ENCODE measurements at regions not wholly inside any gene's neighbourhood (a gene's known extent, or its start where the extent isn't known, plus 50 kb on each side); places are given as distances from the start of the nearest gene placed in this dataset.
A peak's percentile ranks its signal among the peaks of the same experiment; 100 is the strongest.
"Not testable (repeated sequence)": the region's sequence is repeated elsewhere in the genome, so short reads cannot be mapped to it uniquely, and the experiment has no call there.

- not testable (repeated sequence) for DNase-seq (ENCODE audit: low read depth in 1 of 2, low spot score in 1 of 2)
Observed at GRCh38 chr2:87196720-87197388, 175.2 kb upstream of the PLGLB1 start.

- DNase-seq (ENCODE audit: low read depth in 1 of 2, low spot score in 1 of 2) = not testable (repeated sequence)
Observed at GRCh38 chr2:87198422-87198821, 176.8 kb upstream of the PLGLB1 start.

GRCh38 chr2:87199228-87199627 lies 177.6 kb upstream of the PLGLB1 start:
- not testable (repeated sequence) for DNase-seq (ENCODE audit: low read depth in 1 of 2, low spot score in 1 of 2)

GRCh38 chr2:87204569-87205147 lies 183.0 kb upstream of the PLGLB1 start:
- DNase-seq (ENCODE audit: low read depth in 1 of 2, low spot score in 1 of 2) = not testable (repeated sequence)

- not testable (repeated sequence) for DNase-seq (ENCODE audit: low read depth in 1 of 2, low spot score in 1 of 2)
Observed at GRCh38 chr2:87212938-87213337, 191.3 kb upstream of the PLGLB1 start.

GRCh38 chr2:87217005-87217404 lies 195.4 kb upstream of the PLGLB1 start:
- DNase-seq (ENCODE audit: low read depth in 1 of 2, low spot score in 1 of 2) = not testable (repeated sequence)

DNA sequence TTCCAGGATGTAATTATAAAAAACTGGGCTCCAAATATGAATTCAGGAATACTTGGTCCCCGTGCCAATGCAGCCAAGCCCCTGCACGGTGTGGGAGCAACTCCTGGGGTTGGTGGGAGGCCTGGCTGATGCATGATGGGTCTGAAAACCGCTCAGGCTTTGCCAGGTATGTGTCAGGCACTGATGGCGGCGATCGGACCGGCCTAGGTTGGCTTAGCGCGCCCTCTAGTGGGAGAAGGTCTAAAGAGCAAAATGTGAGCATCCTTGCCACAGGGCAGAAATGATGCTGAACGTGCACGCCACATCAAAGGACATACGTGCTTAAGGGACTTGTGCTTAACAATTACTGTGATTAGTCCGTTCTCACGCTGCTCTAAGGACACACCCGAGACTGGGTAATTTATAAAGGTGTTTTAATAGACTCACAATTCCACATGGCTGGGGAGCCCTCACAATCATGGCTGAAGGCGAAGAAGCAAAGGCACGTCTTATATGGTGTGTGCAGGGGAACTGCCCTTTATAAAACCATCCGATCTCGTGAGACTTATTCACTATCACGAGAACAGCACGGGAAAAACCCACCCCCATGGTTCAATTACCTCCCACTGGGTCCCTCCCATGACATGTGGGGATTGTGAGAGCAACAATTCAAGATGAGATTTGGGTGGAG lies 196.2 kb upstream of the PLGLB1 start:
- peak; percentile 46 to 61 for DNase-seq (ENCODE audit: low read depth in 1 of 2, low spot score in 1 of 2)

- not testable (repeated sequence) for DNase-seq (ENCODE audit: low read depth in 1 of 2, low spot score in 1 of 2)
Observed at GRCh38 chr2:87220651-87221050, 199.0 kb upstream of the PLGLB1 start.

- not testable (repeated sequence) for DNase-seq (ENCODE audit: low read depth in 1 of 2, low spot score in 1 of 2)
Observed at GRCh38 chr2:87222131-87222530, 200.5 kb upstream of the PLGLB1 start.

DNA sequence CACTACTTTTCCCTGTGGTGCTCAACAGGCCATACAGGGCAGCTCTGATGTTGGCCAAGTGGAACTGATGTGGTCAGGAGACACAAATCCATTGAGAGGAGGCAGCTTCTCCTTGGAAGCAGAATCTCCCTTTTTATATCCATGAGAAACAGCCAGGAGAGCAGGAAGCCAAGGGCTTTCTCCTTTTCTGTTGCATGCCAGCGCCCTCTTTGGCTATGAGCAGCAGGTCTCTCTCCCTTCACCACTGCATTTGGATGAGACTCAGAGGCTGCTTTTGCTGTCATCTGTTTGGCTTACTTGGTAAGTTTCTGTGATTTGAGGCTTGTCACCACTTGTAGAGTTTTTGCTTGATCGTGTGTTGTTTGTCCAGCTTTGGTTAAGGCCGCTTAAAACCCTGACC lies 202.2 kb upstream of the PLGLB1 start:
- not testable (repeated sequence) for DNase-seq (ENCODE audit: low read depth in 1 of 2, low spot score in 1 of 2)

DNA sequence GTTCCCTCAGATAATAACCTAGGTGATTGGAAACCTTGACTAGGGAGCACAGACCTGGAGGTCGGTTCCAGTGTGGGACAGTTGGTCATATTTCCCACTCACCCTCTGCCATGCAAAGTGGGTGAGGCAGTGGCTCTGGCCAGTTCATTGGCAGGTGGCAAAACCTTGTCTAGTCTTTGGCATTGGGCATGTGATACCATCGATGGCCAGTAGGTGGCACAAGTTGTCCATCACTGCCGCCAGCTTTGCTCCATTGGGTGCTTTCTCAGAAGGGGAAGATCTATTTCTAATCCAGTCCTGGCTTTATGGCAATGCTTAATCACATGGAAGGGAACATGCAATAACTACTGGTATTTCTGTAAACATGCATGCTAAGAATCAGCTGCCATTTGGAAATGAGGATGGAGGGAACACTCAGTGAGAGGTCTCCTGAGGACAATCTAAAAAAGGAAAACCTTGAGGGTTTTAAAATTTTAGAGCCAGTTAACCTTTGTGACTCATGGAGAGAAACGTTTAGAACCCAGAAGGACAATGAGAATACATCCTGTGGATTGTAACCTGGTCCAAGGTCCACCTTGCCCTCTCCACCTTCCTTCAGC lies 207.5 kb upstream of the PLGLB1 start:
- DNase-seq (ENCODE audit: low read depth in 1 of 2, low spot score in 1 of 2) = not testable (repeated sequence)

DNA sequence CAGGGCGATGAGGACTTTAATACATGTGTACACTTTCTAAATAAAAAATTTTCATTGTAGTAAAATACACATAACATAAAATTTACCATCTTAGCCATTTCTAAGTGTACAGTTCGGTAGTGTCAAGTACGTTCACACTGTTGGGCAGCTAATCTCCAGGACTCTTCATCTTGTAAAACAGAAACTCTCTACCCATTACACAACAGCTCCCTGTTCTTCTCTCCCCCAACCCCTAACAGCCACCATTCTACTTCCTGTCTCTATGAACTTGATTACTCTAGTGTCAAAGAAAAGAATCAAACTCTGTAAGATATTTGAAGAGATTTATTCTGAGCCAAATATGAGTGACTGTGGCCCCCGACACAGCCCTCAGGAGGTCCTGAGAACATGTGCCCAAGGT lies 208.3 kb upstream of the PLGLB1 start:
- DNase-seq (ENCODE audit: low read depth in 1 of 2, low spot score in 1 of 2) = not testable (repeated sequence)

- not testable (repeated sequence) for DNase-seq (ENCODE audit: low read depth in 1 of 2, low spot score in 1 of 2)
Observed at GRCh38 chr2:87235333-87235981, 213.8 kb upstream of the PLGLB1 start.

DNA sequence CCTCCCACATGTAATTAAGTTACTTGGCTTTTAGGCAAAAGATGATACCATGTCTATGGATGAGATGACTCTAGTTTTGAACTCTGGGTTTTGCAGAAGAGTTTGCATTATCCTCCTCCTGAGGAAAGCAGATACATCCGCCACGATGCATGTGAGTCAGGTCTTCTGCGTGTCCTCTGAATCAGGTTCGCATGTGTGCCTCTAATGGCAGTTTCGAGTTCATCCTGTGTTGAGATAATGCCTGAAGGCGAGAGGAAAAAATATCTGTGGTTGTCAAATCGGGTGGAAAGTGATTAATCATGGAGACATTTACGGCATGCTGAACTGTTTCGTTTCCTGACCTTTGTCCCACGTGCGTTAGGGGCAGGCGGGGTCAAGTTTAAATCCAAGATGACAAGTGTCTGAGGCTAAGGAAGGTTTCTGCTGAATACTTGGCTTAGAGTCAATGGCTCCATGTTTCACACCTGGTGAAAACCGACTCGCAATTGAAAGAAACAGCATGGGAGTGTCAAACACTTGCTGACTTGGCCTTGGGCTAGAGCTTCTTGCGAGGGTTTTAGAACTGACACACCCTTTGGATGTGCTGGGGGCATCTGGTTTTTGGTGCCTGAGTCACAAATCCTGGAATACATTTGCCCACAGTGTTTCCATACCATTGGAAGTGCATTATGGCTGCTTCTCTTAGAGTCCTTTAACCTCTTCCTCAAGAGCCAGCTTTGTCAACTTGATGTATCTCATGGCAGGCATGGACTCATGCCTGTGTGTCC lies 216.1 kb upstream of the PLGLB1 start:
- not testable (repeated sequence) for DNase-seq (ENCODE audit: low read depth in 1 of 2, low spot score in 1 of 2)

- DNase-seq (ENCODE audit: low read depth in 1 of 2, low spot score in 1 of 2) = not testable (repeated sequence)
Observed at GRCh38 chr2:87239558-87240215, 218.0 kb upstream of the PLGLB1 start.

DNA sequence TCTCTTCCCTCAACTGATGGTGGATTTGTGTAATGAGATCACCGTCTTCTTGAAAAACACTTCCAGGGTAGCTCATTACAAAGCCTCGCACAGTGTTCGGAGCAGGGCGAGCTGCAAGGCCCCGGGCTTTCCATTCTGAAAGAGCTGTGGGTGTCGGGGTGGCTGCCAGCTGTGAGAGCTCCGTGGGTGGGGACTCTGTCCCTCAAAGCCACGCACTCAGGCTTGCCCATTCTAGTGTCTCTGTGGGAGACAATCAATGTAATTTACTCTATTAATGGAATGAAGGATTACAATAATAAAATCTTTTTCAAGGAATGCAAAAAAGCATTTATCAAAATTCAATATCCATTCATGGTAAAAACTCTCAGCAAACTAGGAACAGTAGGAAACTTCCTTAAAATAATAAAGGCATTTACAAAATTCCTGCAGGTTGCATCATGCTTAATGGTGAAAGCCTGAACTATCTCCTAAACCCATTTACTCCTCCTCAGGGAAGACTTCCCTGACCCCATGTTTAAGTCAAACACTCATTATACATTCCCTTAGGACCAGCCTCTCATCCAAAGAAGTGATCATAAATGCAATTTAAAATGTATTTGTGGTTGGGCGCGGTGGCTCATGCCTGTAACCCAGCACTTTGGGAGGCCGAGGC lies 224.5 kb upstream of the PLGLB1 start:
- DNase-seq (ENCODE audit: low read depth in 1 of 2, low spot score in 1 of 2) = not testable (repeated sequence)

- DNase-seq (ENCODE audit: low read depth in 1 of 2, low spot score in 1 of 2) = not testable (repeated sequence)
Observed at GRCh38 chr2:87252046-87252445, 230.4 kb upstream of the PLGLB1 start.

- not testable (repeated sequence) for DNase-seq (ENCODE audit: low read depth in 1 of 2, low spot score in 1 of 2)
Observed at GRCh38 chr2:87254562-87254961, 232.9 kb upstream of the PLGLB1 start.

GRCh38 chr2:87255410-87255809 lies 233.8 kb upstream of the PLGLB1 start:
- DNase-seq (ENCODE audit: low read depth in 1 of 2, low spot score in 1 of 2) = not testable (repeated sequence)

Measured in stimulated activated CD4-positive, alpha-beta T cell treated with anti-CD3 and anti-CD28 coated beads, Interleukin-15, amount 100 ng/mL, for 1 hour (primary cell).